ENCODE measurements at regions not wholly inside any gene's neighbourhood (a gene's known extent, or its start where the extent isn't known, plus 50 kb on each side); places are given as distances from the start of the nearest gene placed in this dataset.

GRCh38 chr13:91074091-91074490 lies 273.4 kb upstream of the MIR17HG start:
- TF ChIP-seq CTCF (conservative IDR thresholded peaks at IDR 0.05) (no peak), EZH2 (IDR thresholded peaks at IDR 0.05; ENCODE audit: low read depth) (no peak)
